Endothelial cell of umbilical vein (primary cell): ENCODE measurements at regions not wholly inside any gene's neighbourhood (a gene's known extent, or its start where the extent isn't known, plus 50 kb on each side); places are given as distances from the start of the nearest gene placed in this dataset.

Source experiments
- BruUV-seq: library from RNA; stranded (reverse); fragments of 400-500 nt; replicated peaks from 2 replicates; lab custom pipeline; 2021; lab: Mats Ljungman, UMichigan
- CTCF ChIA-PET: fragments of 300-600, 350-600 bp; sonication (Branson Sonifier 250); formaldehyde crosslinking; loops from one replicate; lab custom pipeline; 2021; ENCODE audit warnings: antibody characterized with exemption, inconsistent platforms; lab: Charles Lee
- POLR2A ChIA-PET: fragments of 300-600, 350-600 bp; sonication (Branson Sonifier 250); formaldehyde crosslinking; loops from one replicate; lab custom pipeline; 2021; ENCODE audit warnings: antibody characterized with exemption, inconsistent platforms; lab: Charles Lee
- DNase-seq: peaks from one replicate; pipeline ENCODE4 v3.0.0-alpha.2; 2011; ENCODE audit warnings: low read depth, low spot score
- FAIRE-seq: peaks from 2 replicates; lab custom pipeline; 2011; peaks lifted over from hg19 to GRCh38; lab: Jason Lieb, UNC
- H2AFZ ChIP-seq: 2 replicates; pipeline ENCODE4 v1.6.0; 2012; ENCODE audit warnings: low read depth, low read length, control low read depth, inconsistent platforms
- H3K27ac ChIP-seq: 2 replicates; pipeline ENCODE4 v1.5.1; 2011; ENCODE audit warnings: low read depth, mild to moderate bottlenecking, control low read depth, low read length, moderate library complexity; ENCODE audit not compliant: insufficient read depth
- H3K27me3 ChIP-seq, 2 experiments: 2 replicates each; pipeline versions ENCODE4 v1.6.0 to v1.6.1; 2011; ENCODE audit warnings: low read length in 2 of 2, mixed read lengths in 1 of 2; ENCODE audit not compliant: control insufficient read depth in 2 of 2, insufficient read depth in 2 of 2
- H3K36me3 ChIP-seq, 2 experiments: 2 replicates in 1 of 2; 3 replicates in 1 of 2; pipeline ENCODE4 v1.5.1; 2011; ENCODE audit warnings: low read length in 2 of 2, mild to moderate bottlenecking in 1 of 2, moderate library complexity in 1 of 2; ENCODE audit not compliant: control insufficient read depth in 2 of 2, insufficient read depth in 2 of 2; ENCODE audit errors: extremely low read depth in 1 of 2
- H3K4me1 ChIP-seq: 3 replicates; pipeline ENCODE4 v1.5.1; 2011; ENCODE audit warnings: mild to moderate bottlenecking, low read length; ENCODE audit not compliant: control insufficient read depth, insufficient read depth; ENCODE audit errors: extremely low read depth
- H3K4me2 ChIP-seq: 2 replicates; pipeline ENCODE4 v1.6.1; 2011; ENCODE audit warnings: low read length, control low read depth, mixed read lengths; ENCODE audit not compliant: insufficient read depth
- H3K4me3 ChIP-seq, 3 experiments: fragments of 200-600 bp in 1 of 3; sonication (generic), shearing (Covaris generic) in 1 of 3; replicated peaks in 1 of 3; 2 replicates each; pipeline ENCODE4 v1.5.1; 2011 to 2016; ENCODE audit warnings: control low read depth in 3 of 3, low read length in 3 of 3, mild to moderate bottlenecking in 2 of 3, inconsistent platforms in 1 of 3, low read depth in 1 of 3, moderate library complexity in 1 of 3; ENCODE audit not compliant: insufficient read depth in 1 of 3
- H3K79me2 ChIP-seq: 2 replicates; pipeline ENCODE4 v1.6.0; 2012; ENCODE audit warnings: low read length, inconsistent platforms; ENCODE audit not compliant: control insufficient read depth, insufficient read depth
- H3K9ac ChIP-seq: replicated peaks from 2 replicates; pipeline ENCODE3; 2011; ENCODE audit warnings: low read length, control low read depth; ENCODE audit not compliant: insufficient read depth; ENCODE audit errors: extremely low read depth
- H3K9me1 ChIP-seq: replicated peaks from 3 replicates; pipeline ENCODE4 v1.6.0; 2011; ENCODE audit warnings: mild to moderate bottlenecking, low read length; ENCODE audit not compliant: control insufficient read depth, insufficient read depth; ENCODE audit errors: extremely low read depth
- H3K9me3 ChIP-seq: replicated peaks from 2 replicates; pipeline ENCODE4 v1.5.1; 2012; ENCODE audit warnings: low read length, inconsistent platforms; ENCODE audit not compliant: control insufficient read depth, insufficient read depth
- H4K20me1 ChIP-seq: replicated peaks from 2 replicates; pipeline ENCODE3; 2011; ENCODE audit warnings: mild to moderate bottlenecking, low read length; ENCODE audit not compliant: control insufficient read depth, insufficient read depth; ENCODE audit errors: extremely low read depth
- CTCF ChIP-seq, 2 donors: IDR thresholded peaks; 1 replicate in 1 of 2; 2 replicates in 1 of 2; pipeline ENCODE4 v1.5.1; 2011; ENCODE audit warnings: low read length in 2 of 2, mild to moderate bottlenecking in 2 of 2, moderate library complexity in 2 of 2, control low read depth in 1 of 2, inconsistent platforms in 1 of 2, low read depth in 1 of 2; ENCODE audit not compliant: insufficient read depth in 1 of 2; ENCODE audit errors: extremely low read depth in 1 of 2
- EZH2 ChIP-seq: IDR thresholded peaks from 2 replicates; pipeline ENCODE4 v1.6.1; 2012; ENCODE audit warnings: borderline replicate concordance, low read depth, mild to moderate bottlenecking, moderate library complexity, low read length, inconsistent platforms; ENCODE audit not compliant: severe bottlenecking
- FOS ChIP-seq: IDR thresholded peaks from 2 replicates; pipeline ENCODE4 v1.6.1; 2011; ENCODE audit warnings: mild to moderate bottlenecking, low read length, moderate library complexity, borderline replicate concordance; ENCODE audit not compliant: insufficient read depth
- GATA2 ChIP-seq: IDR thresholded peaks from 2 replicates; pipeline ENCODE4 v1.7.0; 2011; ENCODE audit warnings: low read depth, mild to moderate bottlenecking, moderate library complexity, mixed read lengths, low read length; ENCODE audit not compliant: insufficient read length, insufficient read depth
- JUN ChIP-seq: IDR thresholded peaks from 2 replicates; pipeline ENCODE4 v1.6.1; 2011; ENCODE audit warnings: borderline replicate concordance, low read depth; ENCODE audit not compliant: insufficient read length, insufficient read depth
- MAX ChIP-seq: IDR thresholded peaks from 2 replicates; pipeline ENCODE4 v1.6.1; 2011; ENCODE audit not compliant: insufficient read depth, insufficient read length
- MYC ChIP-seq: IDR thresholded peaks from one replicate; pipeline ENCODE4 v1.6.1; 2011; ENCODE audit warnings: mild to moderate bottlenecking, low read depth, low read length
- POLR2A ChIP-seq: IDR thresholded peaks from 2 replicates; pipeline ENCODE4 v1.6.1; 2012; ENCODE audit warnings: low read depth, mild to moderate bottlenecking, control low read depth, low read length
- POLR2AphosphoS5 ChIP-seq: IDR thresholded peaks from 2 replicates; pipeline ENCODE4 v1.6.1; 2012; ENCODE audit warnings: low read depth, mild to moderate bottlenecking, control low read depth, low read length, moderate library complexity; ENCODE audit not compliant: insufficient read depth
- dilution Hi-C: fragments of 300-500 bp; cut with MboI; formaldehyde crosslinking; loops from one replicate; pipeline ENCODE4 v1.15.0; 2019; ENCODE audit warnings: low sequenced_read_pairs; ENCODE audit not compliant: extremely low pct_ligation_motif_present
- intact Hi-C: fragments of 100-400 bp; cut with micrococcal nuclease; formaldehyde crosslinking; loops from one replicate; pipeline ENCODE4 v1.10.0; 2022

DNA sequence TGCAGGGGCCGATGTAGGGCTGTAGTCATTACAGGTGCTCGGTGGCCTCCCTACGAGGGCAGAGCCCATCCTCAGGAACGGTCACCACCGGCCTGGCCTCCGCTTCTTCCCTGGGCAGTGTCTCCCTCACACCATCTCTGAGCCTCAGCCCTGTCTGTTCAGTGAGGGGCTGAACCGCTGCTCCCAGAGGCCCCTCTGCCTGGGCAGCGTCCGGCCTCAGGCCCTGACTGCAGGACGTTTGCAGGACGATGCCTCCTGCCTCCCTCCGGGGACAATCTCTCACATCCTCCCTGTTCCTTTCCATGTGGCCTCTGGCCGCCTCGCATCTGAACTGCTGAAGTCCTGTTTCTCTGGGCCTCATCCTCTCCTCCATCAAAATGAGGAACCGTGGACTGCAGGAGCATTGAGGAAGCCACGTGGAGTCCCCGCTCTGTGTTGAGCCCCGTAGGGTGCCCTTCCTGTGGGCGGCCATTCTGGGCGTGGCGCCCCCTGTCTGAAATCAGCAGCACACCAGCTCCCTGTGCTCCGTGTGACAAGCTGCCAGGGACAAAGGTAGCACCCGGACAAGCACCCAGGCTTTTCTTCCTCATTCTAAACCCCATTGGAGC lies 933.5 kb downstream of the BRD1 start:
- Histone ChIP-seq H3K9me1 (no peaks in the 10 kb centered on the region), H3K79me2 (no peaks in the 10 kb centered on the region), H3K27me3 (no peaks in the 10 kb centered on the region), H3K27ac (no peak overlapping the region), H3K9ac (no peak overlapping the region), H3K4me3 (no peak overlapping the region), H3K9me3 (peaks cover 19% of the 10 kb centered on the region), H2AFZ (no peak overlapping the region), H3K36me3 (no peaks in the 10 kb centered on the region), H4K20me1 (no peaks in the 10 kb centered on the region), H3K4me1 (no peaks in the 10 kb centered on the region), H3K4me2 (no peak overlapping the region)
- dilution Hi-C loops (no loop called here), intact Hi-C loops (no loop called here)
- POLR2A ChIA-PET: no interaction called here
- FAIRE-seq: no peak
- CTCF ChIA-PET: no interaction called here
- no TSS peak for BruUV-seq
- TF ChIP-seq FOS (no peak), EZH2 (no peak), POLR2AphosphoS5 (no peak), GATA2 (no peak), CTCF (IDR thresholded peaks at IDR 0.05; ENCODE audit: extremely low read depth in 1 of 2, insufficient read depth in 1 of 2, low read depth in 1 of 2, low read length in 2 of 2) (no peak), MAX (no peak), MYC (no peak), JUN (no peak), POLR2A (no peak)
- no peak for DNase-seq
